ENCODE measurements at regions not wholly inside any gene's neighbourhood (a gene's known extent, or its start where the extent isn't known, plus 50 kb on each side); places are given as distances from the start of the nearest gene placed in this dataset.

GRCh38 chr6:98041921-98042320 lies 758.9 kb upstream of the MMS22L start:
- ChIA-PET CTCF (no interaction called here), POLR2A (no interaction called here)
- no peak for TF ChIP-seq CTCF (IDR thresholded peaks at IDR 0.05; ENCODE audit: insufficient read depth, low read depth, low read length)
- Histone ChIP-seq H3K4me3 (ENCODE audit: low read depth, low read length) (no peak overlapping the region), H3K27me3 (ENCODE audit: control insufficient read depth, insufficient read depth, low read length) (no peaks in the 10 kb centered on the region), H3K36me3 (ENCODE audit: control insufficient read depth, insufficient read depth, low read length) (no peaks in the 10 kb centered on the region)
- no peak for DNase-seq (ENCODE audit: low read depth)

- ChIA-PET POLR2A (no interaction called here), CTCF (no interaction called here)
- no peaks in the 10 kb centered on the region for H3K27me3 ChIP-seq (ENCODE audit: control insufficient read depth, insufficient read depth, low read length)
- no peak overlapping the region for H3K4me3 ChIP-seq (ENCODE audit: low read depth, low read length)
- no peak for TF ChIP-seq CTCF (IDR thresholded peaks at IDR 0.05; ENCODE audit: insufficient read depth, low read depth, low read length)
- H3K36me3 ChIP-seq (ENCODE audit: control insufficient read depth, insufficient read depth, low read length): no peaks in the 10 kb centered on the region
- no peak for DNase-seq (ENCODE audit: low read depth)
Measured at GRCh38 chr6:98044151-98044561, 761.1 kb upstream of the MMS22L start.

DNA sequence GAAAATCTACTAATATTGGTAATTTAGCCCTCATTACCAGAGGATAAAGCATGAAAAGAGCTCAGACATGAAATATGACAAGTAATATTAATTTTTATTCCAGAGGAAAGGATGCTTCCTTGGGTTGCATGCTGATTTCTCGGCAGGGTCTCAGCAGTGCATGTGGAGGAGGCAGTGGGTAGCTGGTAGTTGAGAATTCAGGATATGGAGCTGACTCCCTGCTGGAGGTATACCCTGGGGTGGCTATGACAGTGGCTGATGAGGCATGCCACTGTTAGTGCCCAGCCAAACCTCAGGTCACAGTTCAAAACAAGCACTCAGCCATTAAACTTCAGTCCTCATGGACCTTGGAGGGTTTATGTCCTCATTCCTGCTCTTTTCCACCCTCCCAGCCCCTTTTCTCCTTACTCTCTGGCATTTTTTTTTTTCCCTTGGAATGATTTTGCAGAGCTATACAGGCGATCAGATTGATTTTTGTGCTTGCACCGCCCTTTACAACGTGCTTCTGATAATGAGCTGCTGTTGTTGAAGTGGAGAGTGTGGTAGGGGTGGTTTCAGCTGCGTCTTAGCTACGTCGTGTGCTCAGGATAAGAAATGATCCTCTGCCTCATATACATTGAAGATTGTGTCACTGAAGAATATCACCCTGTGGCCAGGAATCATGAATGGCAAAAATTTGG lies 761.9 kb upstream of the MMS22L start:
- no peaks in the 10 kb centered on the region for H3K36me3 ChIP-seq (ENCODE audit: control insufficient read depth, insufficient read depth, low read length)
- CTCF ChIA-PET: interaction anchor here (0.7 kb wide), 1 partner anchor 51 kb away, joined by 3 read pairs; no protein-coding TSS in a partner anchor
- TF ChIP-seq CTCF (IDR thresholded peaks at IDR 0.05; ENCODE audit: insufficient read depth, low read depth, low read length): no peak
- H3K27me3 ChIP-seq (ENCODE audit: control insufficient read depth, insufficient read depth, low read length): no peaks in the 10 kb centered on the region
- POLR2A ChIA-PET: no interaction called here
- DNase-seq (ENCODE audit: low read depth): no peak
- H3K4me3 ChIP-seq (ENCODE audit: low read depth, low read length): no peak overlapping the region

GRCh38 chr6:98047164-98047563 lies 764.1 kb upstream of the MMS22L start:
- Histone ChIP-seq H3K27me3 (ENCODE audit: control insufficient read depth, insufficient read depth, low read length) (no peaks in the 10 kb centered on the region), H3K36me3 (ENCODE audit: control insufficient read depth, insufficient read depth, low read length) (no peaks in the 10 kb centered on the region), H3K4me3 (ENCODE audit: low read depth, low read length) (no peak overlapping the region)
- ChIA-PET POLR2A (no interaction called here), CTCF (no interaction called here)
- TF ChIP-seq CTCF (IDR thresholded peaks at IDR 0.05; ENCODE audit: insufficient read depth, low read depth, low read length): no peak
- no peak for DNase-seq (ENCODE audit: low read depth)

GRCh38 chr6:98047871-98048270 lies 764.9 kb upstream of the MMS22L start:
- Histone ChIP-seq H3K4me3 (ENCODE audit: low read depth, low read length) (no peak overlapping the region), H3K27me3 (ENCODE audit: control insufficient read depth, insufficient read depth, low read length) (no peaks in the 10 kb centered on the region), H3K36me3 (ENCODE audit: control insufficient read depth, insufficient read depth, low read length) (no peaks in the 10 kb centered on the region)
- no peak for TF ChIP-seq CTCF (IDR thresholded peaks at IDR 0.05; ENCODE audit: insufficient read depth, low read depth, low read length)
- DNase-seq (ENCODE audit: low read depth): no peak
- POLR2A ChIA-PET: no interaction called here
- CTCF ChIA-PET: no interaction called here

All from BJ (cell line).